ENCODE measurements at regions not wholly inside any gene's neighbourhood (a gene's known extent, or its start where the extent isn't known, plus 50 kb on each side); places are given as distances from the start of the nearest gene placed in this dataset.
"Not testable (repeated sequence)": the region's sequence is repeated elsewhere in the genome, so short reads cannot be mapped to it uniquely, and the experiment has no call there.

GRCh38 chr1:206302056-206302455 lies 98.7 kb downstream of the SRGAP2 start:
- in situ Hi-C loops (cut with HindIII; ENCODE audit: low pct_unique_long_range_greater_than_20kb, low sequenced_read_pairs); DNase-seq (ENCODE audit: low read depth, low spot score): not testable (repeated sequence)

GRCh38 chr1:206307442-206307841 lies 104.1 kb downstream of the SRGAP2 start:
- DNase-seq (ENCODE audit: low read depth, low spot score); in situ Hi-C loops (cut with HindIII; ENCODE audit: low pct_unique_long_range_greater_than_20kb, low sequenced_read_pairs): not testable (repeated sequence)

- DNase-seq (ENCODE audit: low read depth, low spot score); in situ Hi-C loops (cut with HindIII; ENCODE audit: low pct_unique_long_range_greater_than_20kb, low sequenced_read_pairs): not testable (repeated sequence)
Measured at GRCh38 chr1:206310948-206311347, 107.6 kb downstream of the SRGAP2 start.

- in situ Hi-C loops (cut with HindIII; ENCODE audit: low pct_unique_long_range_greater_than_20kb, low sequenced_read_pairs); DNase-seq (ENCODE audit: low read depth, low spot score): not testable (repeated sequence)
Measured at GRCh38 chr1:206311611-206312273, 108.4 kb downstream of the SRGAP2 start.

GRCh38 chr1:206312274-206312665 lies 108.9 kb downstream of the SRGAP2 start:
- in situ Hi-C loops (cut with HindIII; ENCODE audit: low pct_unique_long_range_greater_than_20kb, low sequenced_read_pairs); DNase-seq (ENCODE audit: low read depth, low spot score): not testable (repeated sequence)

GRCh38 chr1:206314951-206315636 lies 111.8 kb downstream of the SRGAP2 start:
- in situ Hi-C loops (cut with HindIII; ENCODE audit: low pct_unique_long_range_greater_than_20kb, low sequenced_read_pairs); DNase-seq (ENCODE audit: low read depth, low spot score): not testable (repeated sequence)

GRCh38 chr1:206316901-206317300 lies 113.6 kb downstream of the SRGAP2 start:
- in situ Hi-C loops (cut with HindIII; ENCODE audit: low pct_unique_long_range_greater_than_20kb, low sequenced_read_pairs): not testable (repeated sequence)

GRCh38 chr1:206317878-206318514 lies 114.7 kb downstream of the SRGAP2 start:
- in situ Hi-C loops (cut with HindIII; ENCODE audit: low pct_unique_long_range_greater_than_20kb, low sequenced_read_pairs); DNase-seq (ENCODE audit: low read depth, low spot score): not testable (repeated sequence)

More at GRCh38 chr1:206316901-206317300, 113.6 kb downstream of the SRGAP2 start:
- DNase-seq (ENCODE audit: low read depth, low spot score): not testable (repeated sequence)

GRCh38 chr1:206320227-206320626 lies 116.9 kb downstream of the SRGAP2 start:
- in situ Hi-C loops (cut with HindIII; ENCODE audit: low pct_unique_long_range_greater_than_20kb, low sequenced_read_pairs); DNase-seq (ENCODE audit: low read depth, low spot score): not testable (repeated sequence)

- DNase-seq (ENCODE audit: low read depth, low spot score); in situ Hi-C loops (cut with HindIII; ENCODE audit: low pct_unique_long_range_greater_than_20kb, low sequenced_read_pairs): not testable (repeated sequence)
Measured at GRCh38 chr1:206326159-206326939, 123.0 kb downstream of the SRGAP2 start.

GRCh38 chr1:206331597-206331996 lies 128.3 kb downstream of the SRGAP2 start:
- in situ Hi-C loops (cut with HindIII; ENCODE audit: low pct_unique_long_range_greater_than_20kb, low sequenced_read_pairs): not testable (repeated sequence)

GRCh38 chr1:206333316-206333715 lies 130.0 kb downstream of the SRGAP2 start:
- in situ Hi-C loops (cut with HindIII; ENCODE audit: low pct_unique_long_range_greater_than_20kb, low sequenced_read_pairs): not testable (repeated sequence)

More at GRCh38 chr1:206331597-206331996, 128.3 kb downstream of the SRGAP2 start:
- not testable (repeated sequence) for DNase-seq (ENCODE audit: low read depth, low spot score)

GRCh38 chr1:206333897-206334296 lies 130.6 kb downstream of the SRGAP2 start:
- in situ Hi-C loops (cut with HindIII; ENCODE audit: low pct_unique_long_range_greater_than_20kb, low sequenced_read_pairs); DNase-seq (ENCODE audit: low read depth, low spot score): not testable (repeated sequence)

More at GRCh38 chr1:206333316-206333715, 130.0 kb downstream of the SRGAP2 start:
- DNase-seq (ENCODE audit: low read depth, low spot score): not testable (repeated sequence)

- in situ Hi-C loops (cut with HindIII; ENCODE audit: low pct_unique_long_range_greater_than_20kb, low sequenced_read_pairs); DNase-seq (ENCODE audit: low read depth, low spot score): not testable (repeated sequence)
Measured at GRCh38 chr1:206334481-206334880, 131.1 kb downstream of the SRGAP2 start.

- DNase-seq (ENCODE audit: low read depth, low spot score); in situ Hi-C loops (cut with HindIII; ENCODE audit: low pct_unique_long_range_greater_than_20kb, low sequenced_read_pairs): not testable (repeated sequence)
Measured at GRCh38 chr1:206335162-206335561, 131.8 kb downstream of the SRGAP2 start.

- in situ Hi-C loops (cut with HindIII; ENCODE audit: low pct_unique_long_range_greater_than_20kb, low sequenced_read_pairs); DNase-seq (ENCODE audit: low read depth, low spot score): not testable (repeated sequence)
Measured at GRCh38 chr1:206335875-206336846, 132.8 kb downstream of the SRGAP2 start.
